ENCODE measurements at regions not wholly inside any gene's neighbourhood (a gene's known extent, or its start where the extent isn't known, plus 50 kb on each side); places are given as distances from the start of the nearest gene placed in this dataset.

GRCh38 chr15:46408312-46408711, 773.5 kb downstream of the SQOR start:
- H3K9me3 ChIP-seq (ENCODE audit: control insufficient read depth in 1 of 2, insufficient read depth in 1 of 2, low read depth in 1 of 2, low read length in 2 of 2): peaks cover 9 to 16% of the 10 kb centered on the region in 2 experiments; a peak in 2 of 4 replicates
- H3K36me3 ChIP-seq (ENCODE audit: control insufficient read depth in 1 of 2, insufficient read depth in 2 of 2, low read length in 2 of 2): no peaks in the 10 kb centered on the region

More at GRCh38 chr15:46408312-46408711, 773.5 kb downstream of the SQOR start:
- Histone ChIP-seq H3K79me2 (ENCODE audit: insufficient read depth, low read length) (no peaks in the 10 kb centered on the region), H2AFZ (ENCODE audit: low read depth, low read length, poor library complexity, severe bottlenecking) (no peak overlapping the region), H3K27me3 (ENCODE audit: insufficient read depth, low read length) (no peaks in the 10 kb centered on the region), H3K27ac (ENCODE audit: low read depth, low read length) (no peak overlapping the region), H3K4me3 (replicated peaks in 1 of 2; ENCODE audit: low read depth in 1 of 2, low read length in 2 of 2) (no peak overlapping the region), H4K20me1 (ENCODE audit: insufficient read depth) (no peaks in the 10 kb centered on the region), H3K4me2 (ENCODE audit: low read length) (no peak overlapping the region), H3K4me1 (ENCODE audit: control insufficient read depth in 1 of 2, insufficient read depth in 2 of 2, low read length in 2 of 2) (no peaks in the 10 kb centered on the region), H3K9ac (ENCODE audit: low read length) (no peak overlapping the region), H3K9me2 (ENCODE audit: insufficient read depth) (no peaks in the 10 kb centered on the region)
- BruUV-seq (replicated peaks): no TSS peak
- intact Hi-C loops (cut with micrococcal nuclease): no loop called here
- CTCF ChIA-PET: no interaction called here
- TF ChIP-seq EZH2 (IDR thresholded peaks at IDR 0.05): no peak
- TF ChIP-seq POLR2A (IDR thresholded peaks at IDR 0.05; ENCODE audit: borderline replicate concordance, extremely low read depth, insufficient read depth, insufficient read length): no peak
- no peak for TF ChIP-seq SRF (IDR thresholded peaks at IDR 0.05; ENCODE audit: low read depth)
- TF ChIP-seq ZFX (IDR thresholded peaks at IDR 0.05): no peak
- TF ChIP-seq, protein P1, sequence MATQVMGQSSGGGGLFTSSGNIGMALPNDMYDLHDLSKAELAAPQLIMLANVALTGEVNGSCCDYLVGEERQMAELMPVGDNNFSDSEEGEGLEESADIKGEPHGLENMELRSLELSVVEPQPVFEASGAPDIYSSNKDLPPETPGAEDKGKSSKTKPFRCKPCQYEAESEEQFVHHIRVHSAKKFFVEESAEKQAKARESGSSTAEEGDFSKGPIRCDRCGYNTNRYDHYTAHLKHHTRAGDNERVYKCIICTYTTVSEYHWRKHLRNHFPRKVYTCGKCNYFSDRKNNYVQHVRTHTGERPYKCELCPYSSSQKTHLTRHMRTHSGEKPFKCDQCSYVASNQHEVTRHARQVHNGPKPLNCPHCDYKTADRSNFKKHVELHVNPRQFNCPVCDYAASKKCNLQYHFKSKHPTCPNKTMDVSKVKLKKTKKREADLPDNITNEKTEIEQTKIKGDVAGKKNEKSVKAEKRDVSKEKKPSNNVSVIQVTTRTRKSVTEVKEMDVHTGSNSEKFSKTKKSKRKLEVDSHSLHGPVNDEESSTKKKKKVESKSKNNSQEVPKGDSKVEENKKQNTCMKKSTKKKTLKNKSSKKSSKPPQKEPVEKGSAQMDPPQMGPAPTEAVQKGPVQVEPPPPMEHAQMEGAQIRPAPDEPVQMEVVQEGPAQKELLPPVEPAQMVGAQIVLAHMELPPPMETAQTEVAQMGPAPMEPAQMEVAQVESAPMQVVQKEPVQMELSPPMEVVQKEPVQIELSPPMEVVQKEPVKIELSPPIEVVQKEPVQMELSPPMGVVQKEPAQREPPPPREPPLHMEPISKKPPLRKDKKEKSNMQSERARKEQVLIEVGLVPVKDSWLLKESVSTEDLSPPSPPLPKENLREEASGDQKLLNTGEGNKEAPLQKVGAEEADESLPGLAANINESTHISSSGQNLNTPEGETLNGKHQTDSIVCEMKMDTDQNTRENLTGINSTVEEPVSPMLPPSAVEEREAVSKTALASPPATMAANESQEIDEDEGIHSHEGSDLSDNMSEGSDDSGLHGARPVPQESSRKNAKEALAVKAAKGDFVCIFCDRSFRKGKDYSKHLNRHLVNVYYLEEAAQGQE (IDR thresholded peaks at IDR 0.05; ENCODE audit: low read depth): no peak
- no peak for TF ChIP-seq ATF3 (IDR thresholded peaks at IDR 0.05)
- no peak for TF ChIP-seq FOSL1 (IDR thresholded peaks at IDR 0.05; ENCODE audit: low read depth)
- no peak for TF ChIP-seq SP1 (IDR thresholded peaks at IDR 0.05; ENCODE audit: low read depth)
- TF ChIP-seq ELF1 (IDR thresholded peaks at IDR 0.05; ENCODE audit: borderline replicate concordance, low read depth): no peak
- no peak for TF ChIP-seq EGR1 (IDR thresholded peaks at IDR 0.05; ENCODE audit: low read depth)
- no peak for TF ChIP-seq RAD21 (IDR thresholded peaks at IDR 0.05; ENCODE audit: low read depth)
- no peak for TF ChIP-seq TCF7L2 (IDR thresholded peaks at IDR 0.05; ENCODE audit: borderline replicate concordance, extremely low read depth, insufficient read depth, insufficient read length)
- TF ChIP-seq, protein P2, sequence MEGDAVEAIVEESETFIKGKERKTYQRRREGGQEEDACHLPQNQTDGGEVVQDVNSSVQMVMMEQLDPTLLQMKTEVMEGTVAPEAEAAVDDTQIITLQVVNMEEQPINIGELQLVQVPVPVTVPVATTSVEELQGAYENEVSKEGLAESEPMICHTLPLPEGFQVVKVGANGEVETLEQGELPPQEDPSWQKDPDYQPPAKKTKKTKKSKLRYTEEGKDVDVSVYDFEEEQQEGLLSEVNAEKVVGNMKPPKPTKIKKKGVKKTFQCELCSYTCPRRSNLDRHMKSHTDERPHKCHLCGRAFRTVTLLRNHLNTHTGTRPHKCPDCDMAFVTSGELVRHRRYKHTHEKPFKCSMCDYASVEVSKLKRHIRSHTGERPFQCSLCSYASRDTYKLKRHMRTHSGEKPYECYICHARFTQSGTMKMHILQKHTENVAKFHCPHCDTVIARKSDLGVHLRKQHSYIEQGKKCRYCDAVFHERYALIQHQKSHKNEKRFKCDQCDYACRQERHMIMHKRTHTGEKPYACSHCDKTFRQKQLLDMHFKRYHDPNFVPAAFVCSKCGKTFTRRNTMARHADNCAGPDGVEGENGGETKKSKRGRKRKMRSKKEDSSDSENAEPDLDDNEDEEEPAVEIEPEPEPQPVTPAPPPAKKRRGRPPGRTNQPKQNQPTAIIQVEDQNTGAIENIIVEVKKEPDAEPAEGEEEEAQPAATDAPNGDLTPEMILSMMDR (IDR thresholded peaks at IDR 0.05 in 2 of 3, conservative IDR thresholded peaks at IDR 0.05 in 1 of 3; ENCODE audit: borderline replicate concordance in 1 of 3, insufficient read depth in 1 of 3, low read depth in 2 of 3, low read length in 2 of 3): no peak
- TF ChIP-seq MAX (IDR thresholded peaks at IDR 0.05): no peak
- no peak for TF ChIP-seq SIN3A (IDR thresholded peaks at IDR 0.05; ENCODE audit: low read depth)
- no peak for TF ChIP-seq JUND (IDR thresholded peaks at IDR 0.05)
- no peak for TF ChIP-seq CEBPB (IDR thresholded peaks at IDR 0.05; ENCODE audit: low read depth)
- TF ChIP-seq ZNF274 (IDR thresholded peaks at IDR 0.05; ENCODE audit: low read depth, low read length): no peak
- RAD21 ChIA-PET (ENCODE audit: low non-redundant PET in 1 of 2, low total read pairs in 2 of 2, uncharacterized antibody in 2 of 2, unreplicated experiment in 2 of 2): no interaction called here
- POLR2A ChIA-PET: no interaction called here
- ATAC-seq: no peak
- DNase-seq (ENCODE audit: low read depth, low spot score): no peak

Measured in HCT116 (cell line).